GM04503 (cell line): ENCODE measurements at regions not wholly inside any gene's neighbourhood (a gene's known extent, or its start where the extent isn't known, plus 50 kb on each side); places are given as distances from the start of the nearest gene placed in this dataset.

Experiments
- DNase-seq: peaks from one replicate; pipeline ENCODE4 v3.0.0-alpha.2; 2012; ENCODE audit warnings: low read depth

GRCh38 chr9:630817-631216, 210.7 kb upstream of the DMRT1 start:
- no peak for DNase-seq

DNA sequence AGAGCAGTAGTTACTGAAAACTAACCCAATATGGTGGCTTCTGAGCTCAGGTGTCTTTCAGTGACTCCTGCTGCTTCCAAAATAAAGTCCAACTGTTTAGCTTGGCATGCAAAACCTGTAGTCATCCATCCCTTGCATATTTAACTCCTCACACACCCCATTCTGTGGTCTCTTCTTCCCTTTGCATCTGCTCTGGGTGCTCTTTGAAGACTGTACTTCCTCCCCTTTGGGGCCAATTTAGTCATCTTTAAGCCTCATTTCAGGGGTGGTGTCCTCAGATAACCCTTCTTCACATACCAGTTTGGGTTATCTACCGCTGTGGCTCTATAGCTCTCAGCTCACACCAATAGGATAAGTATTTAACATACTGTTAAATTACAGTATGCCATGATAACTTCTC, 209.9 kb upstream of the DMRT1 start:
- no peak for DNase-seq

GRCh38 chr9:633461-633860, 208.0 kb upstream of the DMRT1 start:
- DNase-seq = no peak

- no peak for DNase-seq
Measured at GRCh38 chr9:636931-637591, 204.4 kb upstream of the DMRT1 start.

GRCh38 chr9:638152-638551, 203.3 kb upstream of the DMRT1 start:
- no peak for DNase-seq

DNA sequence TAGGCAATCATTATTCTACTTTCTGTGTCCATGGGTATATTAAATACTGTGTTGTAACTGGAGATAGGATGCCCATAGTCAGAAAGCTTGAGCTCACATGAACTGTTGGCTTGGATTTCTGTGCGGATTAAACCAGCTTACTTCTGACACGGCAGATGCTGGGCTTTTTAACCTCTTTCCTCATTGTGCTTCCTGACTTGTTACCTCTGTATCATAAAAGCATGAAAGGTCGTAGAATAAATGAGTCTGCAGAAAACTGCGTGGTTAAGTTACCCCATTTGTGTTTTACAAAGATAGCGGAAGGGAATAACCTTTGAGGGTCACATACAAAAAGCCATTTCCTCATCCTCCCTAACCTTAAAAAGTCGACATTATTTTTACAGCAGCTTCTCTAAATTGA, 199.5 kb upstream of the DMRT1 start:
- DNase-seq = no peak

DNA sequence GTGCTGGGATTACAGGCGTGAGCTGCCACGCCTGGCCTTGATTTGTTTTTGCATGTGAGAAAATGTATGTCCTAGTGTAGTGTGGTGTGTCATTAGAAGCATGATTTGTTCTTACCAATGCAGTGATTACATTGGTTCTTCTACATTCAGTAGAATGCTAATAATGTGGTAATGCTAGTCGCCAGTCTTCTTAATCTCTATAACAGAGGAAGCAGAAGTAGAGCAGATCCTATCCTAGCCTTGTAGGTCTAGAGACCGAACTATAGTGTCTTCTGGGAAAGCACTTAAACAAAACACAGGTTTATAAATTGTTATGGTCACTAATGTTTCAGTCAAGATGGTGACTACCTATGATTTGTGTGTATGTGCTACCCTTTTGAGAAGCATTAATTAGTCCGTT, 197.5 kb upstream of the DMRT1 start:
- DNase-seq = no peak

GRCh38 chr9:647522-647921, 194.0 kb upstream of the DMRT1 start:
- DNase-seq = no peak

DNA sequence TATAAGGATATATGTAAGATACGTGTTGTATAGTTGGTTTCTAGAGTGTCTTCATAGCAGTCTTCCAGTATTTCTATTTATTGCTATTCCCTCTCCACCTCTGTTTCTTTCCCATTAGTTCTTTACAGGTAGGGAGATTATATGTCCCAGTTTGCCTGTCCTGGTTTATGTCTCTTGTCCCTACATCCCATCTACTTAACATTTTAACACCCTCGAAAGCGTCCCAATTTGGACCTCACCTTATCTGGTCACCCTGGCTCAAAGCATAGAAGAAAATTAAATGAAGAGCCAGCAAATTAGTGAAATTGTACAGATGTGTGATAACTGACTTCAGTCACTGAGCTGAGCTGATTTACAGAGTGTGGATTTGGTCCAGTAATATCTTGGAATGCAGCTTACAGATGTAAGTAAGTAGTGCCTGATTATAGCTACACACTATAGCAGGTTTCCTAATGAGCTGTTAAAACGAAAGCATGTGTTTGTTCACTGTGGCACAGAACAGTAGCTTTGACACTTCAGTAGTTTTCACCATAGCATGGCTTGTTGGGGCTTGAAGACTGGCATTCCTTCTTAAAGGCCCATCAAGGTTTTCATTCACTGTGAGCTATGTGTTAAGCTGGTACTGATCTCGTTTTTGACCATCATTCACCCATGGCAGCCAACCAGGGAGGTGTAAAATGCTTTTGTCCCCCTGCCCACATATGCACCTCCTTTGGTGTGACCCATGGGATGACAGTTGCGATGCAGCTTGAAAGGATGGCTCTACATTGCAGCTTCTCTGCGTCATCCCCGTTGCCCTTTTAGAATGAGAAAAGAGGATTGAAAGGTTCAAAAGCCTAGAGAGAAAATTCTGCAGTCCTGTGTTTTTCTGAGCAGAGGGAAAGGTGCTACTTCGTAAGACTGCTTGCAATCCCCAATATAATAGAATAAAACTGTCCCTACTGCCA, 192.1 kb upstream of the DMRT1 start:
- DNase-seq = no peak

- DNase-seq = no peak
Measured at GRCh38 chr9:650362-650761, 191.1 kb upstream of the DMRT1 start.

GRCh38 chr9:651371-651770, 190.1 kb upstream of the DMRT1 start:
- no peak for DNase-seq

DNA sequence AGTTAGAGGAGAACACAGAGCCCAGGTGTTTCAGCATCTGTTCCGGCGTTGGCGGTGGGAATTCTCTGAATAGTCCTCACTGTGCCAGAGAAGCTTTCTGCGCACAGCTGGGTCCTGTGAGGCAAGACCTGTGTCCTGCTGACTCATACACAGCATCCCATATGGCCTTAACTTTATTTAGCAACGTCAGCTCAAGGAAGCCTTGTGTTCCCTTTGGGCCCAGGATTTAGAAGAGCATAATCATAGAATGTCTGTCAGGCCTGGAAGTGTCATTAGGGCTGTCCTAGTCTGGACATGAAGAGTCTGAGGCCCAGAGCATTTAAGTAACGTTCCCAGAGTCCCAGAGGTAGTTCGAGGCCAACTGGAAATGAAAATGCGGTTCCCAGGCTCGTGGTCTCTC, 188.6 kb upstream of the DMRT1 start:
- no peak for DNase-seq

DNA sequence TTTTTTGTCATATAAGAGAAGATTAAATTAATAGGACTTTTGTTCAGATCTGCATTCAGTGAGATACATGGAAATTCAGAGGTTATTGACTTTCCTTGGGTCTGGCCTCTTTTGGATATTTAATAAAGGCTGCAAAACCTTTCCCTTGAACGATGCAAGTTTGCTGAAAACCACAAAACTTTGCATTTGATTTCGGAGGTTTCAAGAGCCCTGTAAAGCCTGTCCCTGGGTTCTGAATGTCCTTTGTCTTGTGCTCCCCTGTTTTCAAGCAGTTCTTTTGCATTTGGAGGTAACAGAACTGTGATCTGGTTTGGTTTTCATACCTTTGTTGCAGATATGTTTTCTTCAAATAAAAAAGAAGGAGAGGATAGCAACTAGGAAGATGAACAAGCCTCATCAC, 188.1 kb upstream of the DMRT1 start:
- DNase-seq = no peak

GRCh38 chr9:653856-654387, 187.6 kb upstream of the DMRT1 start:
- no peak for DNase-seq

GRCh38 chr9:655875-656274, 185.6 kb upstream of the DMRT1 start:
- no peak for DNase-seq

DNA sequence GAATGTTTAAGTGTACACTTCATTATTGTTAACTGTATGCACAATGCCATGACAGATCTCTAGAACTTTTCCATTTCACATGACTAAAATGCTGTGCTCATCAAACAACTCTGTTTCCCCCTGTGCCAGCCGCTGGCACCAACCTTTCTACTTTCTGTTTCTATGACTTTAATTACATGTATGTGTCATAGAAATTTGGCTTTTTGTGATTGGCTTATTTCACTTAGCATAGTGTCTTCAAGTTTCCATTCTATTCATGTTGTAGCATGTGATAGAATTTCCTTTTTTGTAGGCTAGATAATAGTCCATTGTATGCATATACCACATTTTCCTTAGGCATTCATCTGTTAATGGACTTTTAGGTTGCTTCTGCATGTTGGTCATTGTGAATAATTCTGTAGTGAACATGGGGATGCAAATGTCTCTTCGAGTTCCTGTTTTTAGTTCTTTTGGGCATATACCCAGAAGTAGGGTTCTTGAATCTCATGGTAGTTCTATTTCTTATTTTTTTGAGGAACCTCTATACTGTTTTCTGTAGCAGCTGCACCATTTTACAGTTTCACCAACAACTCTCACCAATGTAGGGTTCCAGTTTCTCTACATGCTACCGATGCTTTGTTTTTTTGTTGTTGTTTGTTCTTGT, 184.4 kb upstream of the DMRT1 start:
- no peak for DNase-seq

- no peak for DNase-seq
Measured at GRCh38 chr9:659286-659685, 182.2 kb upstream of the DMRT1 start.

GRCh38 chr9:660227-660626, 181.3 kb upstream of the DMRT1 start:
- DNase-seq = no peak

DNA sequence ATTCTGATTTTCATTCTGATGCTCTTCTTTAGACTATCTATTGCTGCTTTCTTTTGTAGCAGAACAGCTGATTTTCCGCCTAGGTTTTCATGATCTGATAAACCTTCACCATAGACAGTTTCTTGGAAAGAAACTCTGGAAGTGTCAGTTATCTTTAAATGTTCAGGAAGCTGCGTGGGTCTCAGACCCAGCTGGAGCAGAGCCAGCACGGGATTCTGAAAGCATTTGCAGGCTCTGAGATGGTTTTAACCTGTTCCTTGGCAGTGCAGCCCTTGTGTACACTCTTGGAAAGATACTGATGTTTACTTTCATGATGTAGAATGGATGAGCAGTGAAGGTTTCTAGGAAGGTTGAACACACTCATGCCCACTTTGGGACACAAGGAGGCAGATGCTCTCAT, 178.0 kb upstream of the DMRT1 start:
- no peak for DNase-seq

DNA sequence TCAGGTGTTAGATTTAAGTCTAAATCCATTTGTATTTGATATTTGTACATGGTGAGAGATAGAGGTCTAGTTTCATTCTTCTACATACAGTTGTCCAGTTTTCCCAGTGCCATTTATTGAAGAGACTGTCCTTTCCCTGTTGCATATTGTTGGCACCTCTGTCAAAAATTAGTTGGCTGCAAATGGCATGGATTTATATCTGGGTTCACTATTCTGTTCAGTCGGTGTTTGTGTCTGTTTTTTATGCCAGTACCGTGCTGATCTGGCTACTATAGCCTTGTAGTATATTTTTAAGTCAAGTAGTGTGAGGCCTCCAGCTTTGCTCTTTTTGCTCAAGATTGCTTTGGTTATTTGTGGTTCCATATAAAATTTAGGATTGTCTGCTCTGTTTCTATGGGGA, 176.2 kb upstream of the DMRT1 start:
- no peak for DNase-seq

GRCh38 chr9:671997-672396, 169.5 kb upstream of the DMRT1 start:
- DNase-seq = no peak

DNA sequence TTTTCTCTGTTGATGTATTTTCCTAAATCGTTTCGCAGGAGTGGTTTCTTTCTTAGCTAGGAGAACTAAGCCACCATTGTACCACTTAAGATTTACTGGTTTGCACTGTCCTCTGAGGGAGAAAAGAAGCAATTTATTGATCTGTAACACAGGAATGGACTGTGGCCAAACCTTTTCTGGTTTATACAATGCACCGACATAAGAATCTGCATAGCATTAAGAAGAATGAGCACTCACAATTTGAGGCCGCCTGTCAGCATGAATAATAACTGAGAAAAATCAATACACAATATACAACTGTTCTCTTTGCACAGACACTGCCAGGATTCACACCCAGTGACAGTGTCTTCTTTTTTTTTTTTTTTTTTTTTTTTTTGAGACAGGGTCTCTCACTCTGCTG, 168.6 kb upstream of the DMRT1 start:
- DNase-seq = no peak
